ENCODE measurements at regions not wholly inside any gene's neighbourhood (a gene's known extent, or its start where the extent isn't known, plus 50 kb on each side); places are given as distances from the start of the nearest gene placed in this dataset.

GRCh38 chr2:7738596-7738995 lies 821.4 kb downstream of the RNF144A start:
- TF ChIP-seq TEAD4 (IDR thresholded peaks at IDR 0.05) (no peak), CEBPB (IDR thresholded peaks at IDR 0.05) (no peak), EP300 (IDR thresholded peaks at IDR 0.05; ENCODE audit: borderline replicate concordance) (no peak), FOXM1 (IDR thresholded peaks at IDR 0.05; ENCODE audit: borderline replicate concordance, low read depth) (no peak), REST (IDR thresholded peaks at IDR 0.05; ENCODE audit: low read depth) (no peak), EGR1 (IDR thresholded peaks at IDR 0.05) (no peak)

- TF ChIP-seq FOXM1 (IDR thresholded peaks at IDR 0.05; ENCODE audit: borderline replicate concordance, low read depth): no peak
- TF ChIP-seq USF1 (IDR thresholded peaks at IDR 0.05): no peak
- no peak for TF ChIP-seq MAX (IDR thresholded peaks at IDR 0.05)
- TF ChIP-seq TAF1 (IDR thresholded peaks at IDR 0.05; ENCODE audit: low read depth): no peak
- no peak for TF ChIP-seq TCF12 (IDR thresholded peaks at IDR 0.05; ENCODE audit: low read depth)
- TF ChIP-seq EP300 (IDR thresholded peaks at IDR 0.05; ENCODE audit: borderline replicate concordance): no peak
- no peak for TF ChIP-seq YY1 (IDR thresholded peaks at IDR 0.05; ENCODE audit: low read depth)
- no peak for TF ChIP-seq NFIC (IDR thresholded peaks at IDR 0.05)
- TF ChIP-seq RAD21 (IDR thresholded peaks at IDR 0.05; ENCODE audit: low read depth): no peak
- TF ChIP-seq CREB1 (IDR thresholded peaks at IDR 0.05; ENCODE audit: low read depth): no peak
- TF ChIP-seq TEAD4 (IDR thresholded peaks at IDR 0.05): no peak
- no peak for TF ChIP-seq EGR1 (IDR thresholded peaks at IDR 0.05)
- TF ChIP-seq REST (IDR thresholded peaks at IDR 0.05; ENCODE audit: low read depth): no peak
- TF ChIP-seq ZBTB7A (IDR thresholded peaks at IDR 0.05; ENCODE audit: low read depth): no peak
Measured at GRCh38 chr2:7740114-7740513, 822.9 kb downstream of the RNF144A start.

GRCh38 chr2:7742301-7742700 lies 825.1 kb downstream of the RNF144A start:
- TF ChIP-seq YY1 (IDR thresholded peaks at IDR 0.05; ENCODE audit: low read depth) (no peak), TCF12 (IDR thresholded peaks at IDR 0.05; ENCODE audit: low read depth) (no peak), NFIC (IDR thresholded peaks at IDR 0.05) (no peak), EP300 (IDR thresholded peaks at IDR 0.05; ENCODE audit: borderline replicate concordance) (no peak), USF1 (IDR thresholded peaks at IDR 0.05) (no peak), CREB1 (IDR thresholded peaks at IDR 0.05; ENCODE audit: low read depth) (no peak), TEAD4 (IDR thresholded peaks at IDR 0.05) (no peak), RAD21 (IDR thresholded peaks at IDR 0.05; ENCODE audit: low read depth) (no peak), REST (IDR thresholded peaks at IDR 0.05; ENCODE audit: low read depth) (no peak), ZBTB7A (IDR thresholded peaks at IDR 0.05; ENCODE audit: low read depth) (no peak), MAX (IDR thresholded peaks at IDR 0.05) (no peak), FOXM1 (IDR thresholded peaks at IDR 0.05; ENCODE audit: borderline replicate concordance, low read depth) (no peak), TAF1 (IDR thresholded peaks at IDR 0.05; ENCODE audit: low read depth) (no peak), CEBPB (IDR thresholded peaks at IDR 0.05) (no peak)

- TF ChIP-seq USF1 (IDR thresholded peaks at IDR 0.05) (no peak), REST (IDR thresholded peaks at IDR 0.05; ENCODE audit: low read depth) (no peak), EP300 (IDR thresholded peaks at IDR 0.05; ENCODE audit: borderline replicate concordance) (no peak), RAD21 (IDR thresholded peaks at IDR 0.05; ENCODE audit: low read depth) (no peak), FOXM1 (IDR thresholded peaks at IDR 0.05; ENCODE audit: borderline replicate concordance, low read depth) (no peak), TEAD4 (IDR thresholded peaks at IDR 0.05) (no peak), CEBPB (IDR thresholded peaks at IDR 0.05) (no peak), TCF12 (IDR thresholded peaks at IDR 0.05; ENCODE audit: low read depth) (no peak)
Measured at GRCh38 chr2:7744827-7745226, 827.6 kb downstream of the RNF144A start.
